Neural cell (in vitro differentiated cells): ENCODE measurements at regions not wholly inside any gene's neighbourhood (a gene's known extent, or its start where the extent isn't known, plus 50 kb on each side); places are given as distances from the start of the nearest gene placed in this dataset.
"Not testable (repeated sequence)": the region's sequence is repeated elsewhere in the genome, so short reads cannot be mapped to it uniquely, and the experiment has no call there.

Experiments used
- SMC3 ChIP-seq: fragments of 450-650 bp; conservative IDR thresholded peaks from 2 replicates; pipeline ENCODE4 v1.6.1; 2014; ENCODE audit warnings: antibody characterized with exemption, mild to moderate bottlenecking, moderate library complexity; ENCODE audit not compliant: poor library complexity
- TAF1 ChIP-seq: IDR thresholded peaks from 2 replicates; pipeline ENCODE4 v1.6.1; 2012; ENCODE audit warnings: low read depth
- TF ChIP-seq, protein P1 (sequence below): fragments of 450-650 bp; IDR thresholded peaks from 2 replicates; pipeline ENCODE4 v1.5.1; 2014; ENCODE audit warnings: antibody characterized with exemption, mild to moderate bottlenecking, moderate library complexity; ENCODE audit not compliant: poor library complexity, severe bottlenecking

DNA sequence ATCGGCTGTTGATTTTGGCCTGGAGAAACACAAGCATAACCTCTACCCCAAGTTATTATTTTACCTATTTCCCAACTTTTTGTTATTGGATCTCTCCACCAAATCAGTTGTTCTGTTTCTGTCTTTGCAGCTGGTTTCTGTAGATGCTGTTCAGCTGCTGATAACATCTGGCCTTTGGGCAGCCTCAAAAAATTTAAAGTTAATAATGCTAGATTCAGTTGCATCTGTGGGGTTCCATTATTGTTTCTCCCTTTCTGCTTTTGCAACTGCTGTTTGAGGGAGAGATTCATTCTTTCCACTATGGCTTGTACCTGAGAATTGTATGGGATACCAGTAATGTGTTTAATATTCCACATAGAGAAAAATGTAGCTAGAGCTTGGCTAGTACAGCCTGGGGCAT lies 118.7 kb upstream of the IGFBP3 start:
- TF ChIP-seq SMC3, TAF1: not testable (repeated sequence)
- TF ChIP-seq, protein P1, sequence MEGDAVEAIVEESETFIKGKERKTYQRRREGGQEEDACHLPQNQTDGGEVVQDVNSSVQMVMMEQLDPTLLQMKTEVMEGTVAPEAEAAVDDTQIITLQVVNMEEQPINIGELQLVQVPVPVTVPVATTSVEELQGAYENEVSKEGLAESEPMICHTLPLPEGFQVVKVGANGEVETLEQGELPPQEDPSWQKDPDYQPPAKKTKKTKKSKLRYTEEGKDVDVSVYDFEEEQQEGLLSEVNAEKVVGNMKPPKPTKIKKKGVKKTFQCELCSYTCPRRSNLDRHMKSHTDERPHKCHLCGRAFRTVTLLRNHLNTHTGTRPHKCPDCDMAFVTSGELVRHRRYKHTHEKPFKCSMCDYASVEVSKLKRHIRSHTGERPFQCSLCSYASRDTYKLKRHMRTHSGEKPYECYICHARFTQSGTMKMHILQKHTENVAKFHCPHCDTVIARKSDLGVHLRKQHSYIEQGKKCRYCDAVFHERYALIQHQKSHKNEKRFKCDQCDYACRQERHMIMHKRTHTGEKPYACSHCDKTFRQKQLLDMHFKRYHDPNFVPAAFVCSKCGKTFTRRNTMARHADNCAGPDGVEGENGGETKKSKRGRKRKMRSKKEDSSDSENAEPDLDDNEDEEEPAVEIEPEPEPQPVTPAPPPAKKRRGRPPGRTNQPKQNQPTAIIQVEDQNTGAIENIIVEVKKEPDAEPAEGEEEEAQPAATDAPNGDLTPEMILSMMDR = not testable (repeated sequence)
